ENCODE measurements at regions not wholly inside any gene's neighbourhood (a gene's known extent, or its start where the extent isn't known, plus 50 kb on each side); places are given as distances from the start of the nearest gene placed in this dataset.
"Not testable (repeated sequence)": the region's sequence is repeated elsewhere in the genome, so short reads cannot be mapped to it uniquely, and the experiment has no call there.

GRCh38 chr12:19778797-19779196, 339.5 kb downstream of the AEBP2 start:
- no peak for DNase-seq

- DNase-seq, result no peak
Observed at GRCh38 chr12:19779395-19780056, 340.2 kb downstream of the AEBP2 start.

GRCh38 chr12:19780460-19780859, 341.2 kb downstream of the AEBP2 start:
- DNase-seq, result no peak

- DNase-seq, result no peak
Observed at GRCh38 chr12:19783547-19784444, 344.5 kb downstream of the AEBP2 start.

GRCh38 chr12:19792028-19792427, 352.7 kb downstream of the AEBP2 start:
- DNase-seq, result no peak

GRCh38 chr12:19794116-19794515, 354.8 kb downstream of the AEBP2 start:
- no peak for DNase-seq

- no peak for DNase-seq
Observed at GRCh38 chr12:19799216-19799615, 359.9 kb downstream of the AEBP2 start.

GRCh38 chr12:19799895-19800602, 360.8 kb downstream of the AEBP2 start:
- no peak for DNase-seq

- DNase-seq, result no peak
Observed at GRCh38 chr12:19800884-19801283, 361.6 kb downstream of the AEBP2 start.

- no peak for DNase-seq
Observed at GRCh38 chr12:19801941-19802340, 362.6 kb downstream of the AEBP2 start.

GRCh38 chr12:19802915-19803314, 363.6 kb downstream of the AEBP2 start:
- DNase-seq, result no peak

GRCh38 chr12:19804737-19805136, 365.4 kb downstream of the AEBP2 start:
- no peak for DNase-seq

GRCh38 chr12:19808371-19808770, 369.1 kb downstream of the AEBP2 start:
- no peak for DNase-seq

- no peak for DNase-seq
Observed at GRCh38 chr12:19810213-19810612, 370.9 kb downstream of the AEBP2 start.

GRCh38 chr12:19811922-19812321, 372.6 kb downstream of the AEBP2 start:
- no peak for DNase-seq

- DNase-seq, result no peak
Observed at GRCh38 chr12:19819231-19819630, 379.9 kb downstream of the AEBP2 start.

- no peak for DNase-seq
Observed at GRCh38 chr12:19822476-19822875, 383.2 kb downstream of the AEBP2 start.

GRCh38 chr12:19823326-19823725, 384.0 kb downstream of the AEBP2 start:
- not testable (repeated sequence) for DNase-seq

- no peak for DNase-seq
Observed at GRCh38 chr12:19826980-19827550, 387.8 kb downstream of the AEBP2 start.

- DNase-seq, result no peak
Observed at GRCh38 chr12:19829100-19829853, 390.0 kb downstream of the AEBP2 start.

- no peak for DNase-seq
Observed at GRCh38 chr12:19830446-19830845, 391.2 kb downstream of the AEBP2 start.

- no peak for DNase-seq
Observed at GRCh38 chr12:19833775-19834501, 394.6 kb downstream of the AEBP2 start.

All from activated CD4-positive, alpha-beta T cell treated with anti-CD3 and anti-CD28 coated beads, Interleukin-2, amount 50 U/mL, for 1 hour (primary cell).